H1 (cell line): ENCODE measurements at regions not wholly inside any gene's neighbourhood (a gene's known extent, or its start where the extent isn't known, plus 50 kb on each side); places are given as distances from the start of the nearest gene placed in this dataset.

Experiments
- CTCF ChIA-PET: fragments of 300-600 bp; sonication (Branson Sonifier 250); formaldehyde crosslinking; loops from one replicate; lab custom pipeline; 2021; ENCODE audit not compliant: partially characterized antibody; lab: Charles Lee
- POLR2A ChIA-PET: fragments of 300-600 bp; sonication (Branson Sonifier 250); formaldehyde crosslinking; loops from one replicate; lab custom pipeline; 2021; ENCODE audit warnings: inconsistent platforms; ENCODE audit not compliant: partially characterized antibody; lab: Charles Lee
- DNase-seq, 2 experiments: peaks; one replicate each; pipeline versions ENCODE4 v3.0.0 to v3.0.0-alpha.2; 2010 to 2022; ENCODE audit warnings: low spot score in 2 of 2, low read depth in 1 of 2, mixed read lengths in 1 of 2
- FAIRE-seq: peaks from 2 replicates; lab custom pipeline; 2011; peaks lifted over from hg19 to GRCh38; lab: Jason Lieb, UNC
- H2AFZ ChIP-seq: 2 replicates; pipeline ENCODE4 v1.8.1; 2012; ENCODE audit warnings: low read length, inconsistent platforms
- H2AK5ac ChIP-seq: 2 replicates; pipeline ENCODE4 v1.6.1; 2013; ENCODE audit warnings: low read depth, low read length
- H2BK120ac ChIP-seq: replicated peaks from 2 replicates; pipeline ENCODE3; 2013; ENCODE audit warnings: low read depth, low read length, inconsistent platforms
- H2BK12ac ChIP-seq: 2 replicates; pipeline ENCODE4 v1.6.1; 2013; ENCODE audit warnings: low read depth, low read length
- H2BK15ac ChIP-seq: 2 replicates; pipeline ENCODE4 v1.6.1; 2013; ENCODE audit warnings: low read length
- H2BK20ac ChIP-seq: 2 replicates; pipeline ENCODE4 v1.6.1; 2013; ENCODE audit warnings: low read length
- H2BK5ac ChIP-seq: 2 replicates; pipeline ENCODE4 v1.6.1; 2013; ENCODE audit warnings: low read depth, low read length
- H3K14ac ChIP-seq: 2 replicates; pipeline ENCODE4 v1.6.1; 2013; ENCODE audit warnings: inconsistent platforms; ENCODE audit not compliant: insufficient read length
- H3K18ac ChIP-seq: 2 replicates; pipeline ENCODE4 v1.6.1; 2013; ENCODE audit warnings: low read length; ENCODE audit errors: extremely low read depth
- H3K23ac ChIP-seq: 2 replicates; pipeline ENCODE4 v1.6.1; 2013; ENCODE audit warnings: inconsistent platforms; ENCODE audit not compliant: insufficient read length
- H3K23me2 ChIP-seq: 2 replicates; pipeline ENCODE4 v1.6.1; 2013; ENCODE audit warnings: low read depth, low read length
- H3K27ac ChIP-seq: 2 replicates; pipeline ENCODE4 v1.6.1; 2011; ENCODE audit warnings: low read depth, low read length, inconsistent platforms
- H3K27me3 ChIP-seq, 4 experiments: replicated peaks in 1 of 4; 1 replicate in 1 of 4; 2 replicates in 3 of 4; pipeline versions ENCODE4 v1.6.1 to v1.8.1; 2011 to 2013; ENCODE audit warnings: low read length in 3 of 4, mild to moderate bottlenecking in 3 of 4, inconsistent platforms in 2 of 4, mixed read lengths in 2 of 4, moderate library complexity in 1 of 4; ENCODE audit not compliant: control insufficient read depth in 3 of 4, insufficient read depth in 3 of 4; ENCODE audit errors: extremely low read depth in 1 of 4
- H3K36me3 ChIP-seq, 4 experiments: 2 replicates each; pipeline versions ENCODE4 v1.6.1 to v1.8.1; 2011 to 2013; ENCODE audit warnings: mild to moderate bottlenecking in 4 of 4, low read length in 3 of 4, moderate library complexity in 2 of 4, control low read depth in 1 of 4, inconsistent platforms in 1 of 4; ENCODE audit not compliant: insufficient read depth in 4 of 4, control insufficient read depth in 2 of 4
- H3K4ac ChIP-seq: replicated peaks from 2 replicates; pipeline ENCODE3; 2013; ENCODE audit warnings: low read length, low read depth, mixed read lengths, inconsistent platforms; ENCODE audit not compliant: insufficient read length
- H3K4me1 ChIP-seq, 4 experiments: replicated peaks in 1 of 4; 1 replicate in 1 of 4; 2 replicates in 3 of 4; pipeline versions ENCODE4 v1.6.1 to v1.8.1; 2011 to 2013; ENCODE audit warnings: low read length in 3 of 4, inconsistent platforms in 2 of 4, mixed read lengths in 1 of 4; ENCODE audit not compliant: insufficient read depth in 4 of 4, control insufficient read depth in 3 of 4
- H3K4me2 ChIP-seq, 2 experiments: 2 replicates each; pipeline versions ENCODE4 v1.6.1 to v1.8.1; 2011 to 2013; ENCODE audit warnings: low read depth in 2 of 2, low read length in 2 of 2, control low read depth in 1 of 2, inconsistent platforms in 1 of 2, mild to moderate bottlenecking in 1 of 2; ENCODE audit not compliant: insufficient read depth in 1 of 2
- H3K4me3 ChIP-seq, 4 experiments: fragments of 200-600, 300-600 bp in 1 of 4; sonication (generic), shearing (Covaris generic), sonication (Bioruptor Twin) in 1 of 4; 2 replicates each; pipeline versions ENCODE4 v1.5.1 to v1.8.1; 2011 to 2016; ENCODE audit warnings: low read length in 4 of 4, low read depth in 3 of 4, control low read depth in 2 of 4, inconsistent platforms in 2 of 4, mild to moderate bottlenecking in 2 of 4, mixed read lengths in 1 of 4, moderate library complexity in 1 of 4; ENCODE audit not compliant: insufficient read depth in 2 of 4; ENCODE audit errors: extremely low read depth in 1 of 4
- H3K56ac ChIP-seq: replicated peaks from 2 replicates; pipeline ENCODE3; 2013; ENCODE audit warnings: low read depth, mild to moderate bottlenecking, mixed read lengths, low read length, inconsistent platforms; ENCODE audit not compliant: insufficient read length
- H3K79me1 ChIP-seq: 2 replicates; pipeline ENCODE4 v1.6.1; 2013; ENCODE audit warnings: low read depth, low read length, control low read depth
- H3K79me2 ChIP-seq, 2 experiments: 2 replicates each; pipeline versions ENCODE4 v1.6.1 to v1.8.1; 2012 to 2013; ENCODE audit warnings: low read length in 2 of 2, mild to moderate bottlenecking in 2 of 2, inconsistent platforms in 1 of 2; ENCODE audit not compliant: insufficient read depth in 2 of 2, control insufficient read depth in 1 of 2
- H3K9ac ChIP-seq, 4 experiments: replicated peaks in 1 of 4; 1 replicate in 1 of 4; 2 replicates in 3 of 4; pipeline versions ENCODE4 v1.6.1 to v1.8.1; 2011 to 2013; ENCODE audit warnings: low read depth in 3 of 4, low read length in 3 of 4, control low read depth in 2 of 4, mild to moderate bottlenecking in 2 of 4, moderate library complexity in 2 of 4, inconsistent platforms in 1 of 4; ENCODE audit errors: extremely low read depth in 1 of 4
- H3K9me3 ChIP-seq, 2 experiments: 2 replicates each; pipeline versions ENCODE4 v1.6.1 to v1.8.1; 2012 to 2013; ENCODE audit warnings: mild to moderate bottlenecking in 2 of 2, moderate library complexity in 2 of 2, control low read depth in 1 of 2, inconsistent platforms in 1 of 2, low read depth in 1 of 2, low read length in 1 of 2, mixed read lengths in 1 of 2; ENCODE audit not compliant: insufficient read depth in 2 of 2
- H4K20me1 ChIP-seq, 2 experiments: replicated peaks in 1 of 2; 2 replicates each; pipeline versions ENCODE3 to v1.8.1; 2011 to 2013; ENCODE audit warnings: inconsistent platforms in 2 of 2, low read length in 2 of 2, mild to moderate bottlenecking in 1 of 2; ENCODE audit not compliant: insufficient read depth in 2 of 2, control insufficient read depth in 1 of 2
- H4K5ac ChIP-seq: 2 replicates; pipeline ENCODE4 v1.6.1; 2013; ENCODE audit warnings: low read length, low read depth, mixed read lengths, inconsistent platforms; ENCODE audit not compliant: insufficient read length
- H4K8ac ChIP-seq: 2 replicates; pipeline ENCODE4 v1.8.0; 2013; ENCODE audit warnings: mild to moderate bottlenecking, moderate library complexity, low read length, inconsistent platforms; ENCODE audit not compliant: insufficient read depth; ENCODE audit errors: extremely low read depth
- H4K91ac ChIP-seq: replicated peaks from 2 replicates; pipeline ENCODE3; 2013; ENCODE audit warnings: low read length, mixed read lengths, inconsistent platforms; ENCODE audit not compliant: insufficient read length
- WGBS, 2 experiments: shearing (Covaris generic) in 1 of 2; methylation state at CpG; one replicate each; pipeline versions ENCODE4 v1.1.6 to v1.1.7; 2013 to 2015; ENCODE audit warnings: low lambda C conversion rate in 2 of 2, mixed read lengths in 2 of 2, inconsistent platforms in 1 of 2, low coverage in 1 of 2, missing lambda C conversion rate in 1 of 2; ENCODE audit not compliant: insufficient replicate concordance in 2 of 2, insufficient coverage in 1 of 2, insufficient read length in 1 of 2; ENCODE audit errors: extremely low coverage in 1 of 2, missing lambda C conversion rate in 1 of 2; 5-methylcytosine and 5-hydroxymethylcytosine counted together
- TF ChIP-seq, protein P1 (sequence below): IDR thresholded peaks from 2 replicates; pipeline ENCODE4 v1.6.1; 2011; ENCODE audit warnings: low read length, improper control_type of control experiment

DNA sequence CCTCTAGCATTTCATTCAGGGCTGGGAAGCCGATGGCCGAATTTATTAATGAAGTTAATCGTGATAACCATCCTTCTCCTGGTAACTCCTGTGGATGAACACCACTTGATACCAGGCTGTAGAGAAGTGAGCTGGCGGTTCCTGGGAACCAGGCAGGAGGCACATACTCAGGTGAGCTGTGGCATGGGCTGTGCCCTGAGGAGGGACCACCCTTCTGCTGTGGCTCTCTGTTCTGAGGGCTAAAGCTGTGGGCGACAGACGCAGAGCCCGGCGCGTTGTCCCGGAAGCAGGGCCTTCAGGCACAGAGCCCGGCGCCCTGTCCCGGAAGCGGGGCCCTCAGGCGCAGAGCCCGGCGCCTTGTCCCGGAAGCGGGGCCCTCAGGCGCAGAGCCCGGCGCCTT lies 462.3 kb upstream of the SALL3 start:
- no peak overlapping the region for H3K23ac ChIP-seq
- no peak for FAIRE-seq
- H3K4ac ChIP-seq, result no peak overlapping the region
- H2BK20ac ChIP-seq, result no peak overlapping the region
- no peaks in the 10 kb centered on the region for H3K4me1 ChIP-seq
- 92% methylated on average over 19 of the region's 22 CpGs; no CpG with 5 or more reads in 1 of the 2 experiments for WGBS, 2 experiments
- H2BK5ac ChIP-seq, result no peak overlapping the region
- no peak overlapping the region for H3K14ac ChIP-seq
- no peak overlapping the region for H3K4me3 ChIP-seq
- H2BK120ac ChIP-seq, result no peak overlapping the region
- peaks cover 0 to 2% of the 10 kb centered on the region in 2 experiments for H4K20me1 ChIP-seq
- H3K79me2 ChIP-seq, result no peaks in the 10 kb centered on the region
- H3K9ac ChIP-seq, result no peak overlapping the region
- no peak overlapping the region for H4K5ac ChIP-seq
- no peak overlapping the region for H3K18ac ChIP-seq
- ChIA-PET CTCF (interaction anchor here (0.6 to 1.1 kb wide), 2 partner anchors 49 to 119 kb away, joined by 3 read pairs; no protein-coding TSS in a partner anchor), POLR2A (no interaction called here)
- 0 out of 2 replicates have a peak, but pooled peaks cover 3% of the 10 kb centered on the region for H3K23me2 ChIP-seq
- no peak overlapping the region for H4K8ac ChIP-seq
- no peaks in the 10 kb centered on the region for H3K36me3 ChIP-seq
- H3K56ac ChIP-seq, result no peak overlapping the region
- H3K4me2 ChIP-seq, result no peak overlapping the region
- H2BK12ac ChIP-seq, result no peak overlapping the region
- H2AFZ ChIP-seq, result no peak overlapping the region
- no peaks in the 10 kb centered on the region for H3K79me1 ChIP-seq
- no peak for DNase-seq
- no peak overlapping the region for H3K27ac ChIP-seq
- TF ChIP-seq, protein P1, sequence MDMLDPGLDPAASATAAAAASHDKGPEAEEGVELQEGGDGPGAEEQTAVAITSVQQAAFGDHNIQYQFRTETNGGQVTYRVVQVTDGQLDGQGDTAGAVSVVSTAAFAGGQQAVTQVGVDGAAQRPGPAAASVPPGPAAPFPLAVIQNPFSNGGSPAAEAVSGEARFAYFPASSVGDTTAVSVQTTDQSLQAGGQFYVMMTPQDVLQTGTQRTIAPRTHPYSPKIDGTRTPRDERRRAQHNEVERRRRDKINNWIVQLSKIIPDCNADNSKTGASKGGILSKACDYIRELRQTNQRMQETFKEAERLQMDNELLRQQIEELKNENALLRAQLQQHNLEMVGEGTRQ, result no peak
- H2BK15ac ChIP-seq, result no peak overlapping the region
- no peak overlapping the region for H2AK5ac ChIP-seq
- no peaks in the 10 kb centered on the region for H3K27me3 ChIP-seq
- no peak overlapping the region for H4K91ac ChIP-seq
- H3K9me3 ChIP-seq, result no peaks in the 10 kb centered on the region
